Islet of Langerhans (tissue), 1 donor: ENCODE measurements at regions not wholly inside any gene's neighbourhood (a gene's known extent, or its start where the extent isn't known, plus 50 kb on each side); places are given as distances from the start of the nearest gene placed in this dataset.
A peak's percentile ranks its signal among the peaks of the same experiment; 100 is the strongest.
"Not testable (repeated sequence)": the region's sequence is repeated elsewhere in the genome, so short reads cannot be mapped to it uniquely, and the experiment has no call there.

Source experiments
- FAIRE-seq: peaks from one replicate; lab custom pipeline; 2011; peaks lifted over from hg19 to GRCh38; lab: Jason Lieb, UNC

- not testable (repeated sequence) for FAIRE-seq
Observed at GRCh38 chr9:2279138-2279537, 264.0 kb downstream of the SMARCA2 start.

GRCh38 chr9:2281031-2281802, 266.1 kb downstream of the SMARCA2 start:
- no peak for FAIRE-seq

DNA sequence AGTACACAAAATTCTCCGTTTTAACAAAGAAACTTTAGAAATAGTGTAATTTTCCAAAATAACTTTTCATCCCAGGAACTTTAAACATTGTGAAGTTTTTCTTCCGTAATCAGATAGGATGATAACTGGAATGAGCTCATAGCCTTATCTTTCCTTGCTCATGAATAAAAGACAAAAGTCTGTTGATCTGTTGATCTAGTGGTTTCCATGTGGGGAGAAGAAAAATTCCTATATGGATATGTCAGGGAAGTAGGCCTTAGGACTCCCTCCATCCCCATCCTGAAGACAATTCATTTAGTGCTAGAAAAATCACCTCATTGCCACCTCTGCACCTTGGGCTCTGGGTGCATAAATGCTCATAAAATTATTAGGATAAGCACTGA, 266.6 kb downstream of the SMARCA2 start:
- FAIRE-seq = no peak

DNA sequence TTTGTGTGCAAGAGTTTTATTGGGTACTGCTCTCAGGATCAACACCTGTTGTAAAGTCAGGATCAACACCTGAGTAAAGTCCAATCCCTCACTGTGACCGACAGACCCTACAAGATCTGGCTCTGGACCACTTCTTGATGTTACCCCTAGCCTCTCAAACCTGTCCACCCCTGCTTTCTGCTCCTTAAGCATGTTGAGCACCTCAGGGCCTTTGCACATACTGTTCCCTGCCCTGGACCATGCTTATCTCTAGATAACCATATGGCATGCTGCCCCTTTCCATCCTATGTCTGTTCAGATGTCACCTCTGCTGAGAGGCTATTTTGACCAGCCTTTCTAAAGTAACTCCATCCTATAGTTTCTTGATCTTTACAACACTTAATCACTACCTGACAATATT, 269.6 kb downstream of the SMARCA2 start:
- FAIRE-seq = no peak

DNA sequence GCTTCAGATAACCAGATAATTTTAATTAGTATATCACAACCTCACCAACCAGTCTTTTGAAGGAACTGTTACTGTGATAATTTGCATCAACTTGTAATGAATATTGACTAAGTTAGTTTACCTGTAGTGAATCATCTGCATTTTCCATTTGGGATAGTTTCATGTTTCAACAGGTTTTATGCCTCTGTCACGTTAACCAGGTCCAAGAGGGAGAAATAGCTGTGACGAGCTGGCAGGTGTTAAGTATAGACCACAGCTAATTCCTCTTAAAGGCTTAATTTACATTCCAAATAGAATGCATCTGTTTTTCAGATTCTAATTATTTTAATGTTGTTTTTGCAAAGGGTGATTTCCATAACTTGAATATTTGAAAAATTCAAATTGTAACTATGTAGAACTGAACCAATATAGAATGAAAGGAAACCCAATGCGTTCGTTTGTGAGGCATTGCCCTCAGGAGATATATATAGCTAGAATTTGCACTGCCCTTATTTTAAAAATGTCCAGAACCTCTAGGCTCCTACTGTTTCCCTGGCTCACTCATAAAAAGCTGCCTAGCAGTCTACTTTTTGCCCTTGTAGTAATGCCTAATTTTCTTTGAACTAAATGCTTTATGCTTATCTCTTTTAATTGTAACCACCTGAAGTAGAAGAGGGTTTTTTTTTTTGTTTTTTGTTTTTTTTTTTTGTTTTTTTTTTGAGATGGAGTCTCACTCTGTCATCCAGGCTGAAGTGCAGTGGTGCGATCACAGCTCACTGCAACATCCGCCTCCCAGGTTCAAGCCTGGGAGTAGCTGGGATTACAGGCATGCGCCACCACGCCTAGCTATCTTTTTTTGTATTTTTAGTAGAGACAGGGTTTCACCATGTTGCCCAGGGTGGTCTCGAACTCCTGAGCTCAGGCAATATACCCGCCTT, 270.5 kb downstream of the SMARCA2 start:
- no peak for FAIRE-seq

DNA sequence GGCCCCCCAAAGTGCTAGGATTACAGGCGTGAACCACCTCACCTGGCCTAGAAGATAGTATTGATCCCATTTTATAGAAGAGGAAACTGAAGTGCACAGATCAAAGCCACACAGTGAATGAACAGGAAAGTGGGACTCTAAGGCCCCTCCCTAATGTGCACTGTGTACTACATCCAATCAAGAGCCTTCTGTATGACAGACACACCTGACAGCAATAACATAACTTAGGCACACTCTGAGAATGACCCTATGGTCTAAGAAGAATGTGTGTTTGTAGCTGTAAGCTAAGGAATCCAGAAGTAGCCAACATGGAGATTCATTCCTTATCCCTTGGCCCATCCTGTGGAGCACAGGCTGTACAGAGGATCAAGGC, 271.2 kb downstream of the SMARCA2 start:
- FAIRE-seq = no peak

- FAIRE-seq = no peak
Observed at GRCh38 chr9:2286825-2287455, 271.8 kb downstream of the SMARCA2 start.

- no peak for FAIRE-seq
Observed at GRCh38 chr9:2288309-2288708, 273.2 kb downstream of the SMARCA2 start.

- no peak for FAIRE-seq
Observed at GRCh38 chr9:2289263-2289662, 274.1 kb downstream of the SMARCA2 start.

- FAIRE-seq = no peak
Observed at GRCh38 chr9:2290382-2290781, 275.2 kb downstream of the SMARCA2 start.

DNA sequence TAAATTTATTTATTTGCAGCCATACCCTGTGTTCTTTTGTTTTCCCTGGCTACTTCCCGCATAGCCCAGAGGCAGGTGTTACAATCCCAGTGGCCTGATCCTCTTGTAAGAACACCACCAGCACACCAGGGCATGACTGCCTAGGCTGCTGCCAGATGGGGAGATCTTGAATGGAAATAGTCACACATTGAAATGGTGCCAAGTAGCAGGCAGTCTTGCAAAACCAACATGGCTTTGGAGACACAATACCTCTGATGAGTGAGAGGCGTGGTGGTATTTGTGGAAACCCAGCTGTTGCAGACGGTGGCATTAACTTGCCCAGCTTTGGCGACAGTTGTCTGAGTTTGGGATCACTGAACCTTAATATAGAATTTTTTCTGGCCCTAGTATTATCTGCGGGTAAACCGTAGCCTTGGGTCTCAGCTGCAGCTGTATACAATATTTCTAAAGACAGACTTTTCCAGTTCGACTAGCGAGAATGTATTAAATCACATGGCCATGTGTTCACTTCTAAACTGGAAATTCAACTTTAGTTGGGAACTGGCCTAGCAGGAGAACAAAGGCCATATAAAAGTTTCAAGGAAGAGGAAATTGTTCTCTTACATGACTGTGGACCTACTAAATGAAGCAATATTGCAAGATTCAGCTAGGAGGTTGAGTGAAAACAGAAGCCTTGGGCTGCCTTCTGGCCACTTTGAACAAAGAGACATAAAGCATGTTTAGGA, 277.0 kb downstream of the SMARCA2 start:
- peak; percentile 60 for FAIRE-seq

- no peak for FAIRE-seq
Observed at GRCh38 chr9:2292733-2293132, 277.6 kb downstream of the SMARCA2 start.

- no peak for FAIRE-seq
Observed at GRCh38 chr9:2297771-2298170, 282.6 kb downstream of the SMARCA2 start.

DNA sequence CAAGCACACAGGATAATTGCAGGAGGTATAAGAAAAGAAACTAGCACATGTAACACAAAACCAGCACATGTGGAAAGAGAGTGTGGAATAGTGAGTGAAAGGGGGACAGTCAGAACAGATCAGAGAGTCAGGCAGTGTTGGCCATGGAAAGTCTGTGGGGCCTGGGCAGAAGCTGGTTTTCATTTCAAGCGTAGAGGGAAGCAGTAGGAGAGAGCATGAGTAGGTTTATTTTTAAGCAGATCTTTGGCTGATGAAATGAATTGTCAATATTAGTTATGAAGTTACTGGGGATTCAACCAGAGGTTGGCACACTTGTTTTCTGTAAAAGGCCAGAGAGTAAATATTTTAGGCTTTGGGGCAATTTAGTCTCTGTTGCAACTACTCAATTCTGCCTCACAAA, 283.1 kb downstream of the SMARCA2 start:
- peak; percentile 49 for FAIRE-seq

DNA sequence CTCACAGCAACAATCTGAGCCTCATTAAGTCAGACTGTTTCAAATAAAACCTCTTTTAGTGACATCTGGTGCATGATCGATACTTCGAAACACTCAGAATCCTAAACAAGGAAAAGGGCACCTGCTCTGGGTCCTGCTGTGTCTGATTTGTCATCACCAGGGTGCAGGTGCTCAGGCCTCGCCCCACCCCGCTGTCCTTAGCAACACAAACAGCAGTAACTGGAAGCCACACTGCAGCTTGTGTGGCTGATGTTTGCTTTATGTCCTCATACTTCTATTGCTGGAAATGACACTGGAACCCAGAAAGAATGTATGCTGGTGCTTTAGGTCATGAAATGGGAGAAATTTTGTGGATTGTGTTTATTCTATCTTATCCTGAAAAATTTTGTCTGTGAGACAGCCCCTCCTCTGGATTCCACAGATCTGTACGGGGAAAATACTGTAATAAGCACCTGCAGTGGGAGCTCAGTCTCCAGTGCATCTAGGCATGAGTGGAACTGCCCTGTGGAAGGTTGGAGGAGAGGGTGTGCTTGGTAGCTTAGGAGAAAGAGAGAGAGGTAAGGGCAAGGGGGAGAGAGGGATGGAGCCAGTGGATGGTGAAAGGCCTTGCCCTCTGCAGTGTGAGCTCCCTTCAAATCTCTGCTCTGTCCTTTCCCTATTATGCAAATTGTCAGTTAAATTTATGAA, 284.2 kb downstream of the SMARCA2 start:
- peak; percentile 99 for FAIRE-seq

GRCh38 chr9:2299843-2300205, 284.7 kb downstream of the SMARCA2 start:
- FAIRE-seq = peak; percentile 5

DNA sequence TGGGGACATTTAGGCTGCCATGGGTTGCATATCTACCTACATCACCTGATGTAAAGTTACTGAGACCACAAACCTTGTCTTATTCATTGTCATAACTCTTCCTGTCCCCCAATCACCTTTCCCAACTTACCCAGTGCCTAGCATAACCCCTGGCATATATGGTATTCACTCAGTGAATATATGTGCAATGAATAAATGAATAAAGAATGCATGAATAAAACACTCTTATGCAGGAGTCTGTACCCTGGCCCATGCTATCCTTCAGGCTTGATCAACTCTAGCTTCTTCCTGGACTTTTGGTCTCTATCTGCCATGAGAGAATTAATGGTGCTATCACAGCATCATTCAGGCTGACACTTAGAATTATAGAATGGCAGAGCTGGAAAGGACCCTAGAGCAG, 285.2 kb downstream of the SMARCA2 start:
- FAIRE-seq = no peak

DNA sequence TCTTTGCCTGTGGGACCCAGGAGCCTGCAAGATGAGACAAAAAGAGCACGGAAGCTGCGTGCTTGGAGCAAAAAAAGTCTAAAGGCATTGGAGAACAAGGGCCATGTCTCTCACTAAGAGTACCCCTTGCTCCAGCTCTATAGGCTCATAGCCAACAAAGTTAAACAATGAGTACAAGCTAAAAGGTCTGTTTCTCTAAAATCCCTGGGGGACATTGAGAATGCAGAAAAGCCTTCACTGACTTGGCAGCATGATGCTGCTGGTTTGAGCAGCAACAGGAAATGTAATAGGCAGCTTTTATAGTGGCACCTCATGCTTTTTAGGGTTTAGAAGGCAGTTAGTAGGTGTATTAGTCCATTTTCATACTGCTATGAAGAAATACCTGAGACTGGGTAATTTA, 287.5 kb downstream of the SMARCA2 start:
- no peak for FAIRE-seq

DNA sequence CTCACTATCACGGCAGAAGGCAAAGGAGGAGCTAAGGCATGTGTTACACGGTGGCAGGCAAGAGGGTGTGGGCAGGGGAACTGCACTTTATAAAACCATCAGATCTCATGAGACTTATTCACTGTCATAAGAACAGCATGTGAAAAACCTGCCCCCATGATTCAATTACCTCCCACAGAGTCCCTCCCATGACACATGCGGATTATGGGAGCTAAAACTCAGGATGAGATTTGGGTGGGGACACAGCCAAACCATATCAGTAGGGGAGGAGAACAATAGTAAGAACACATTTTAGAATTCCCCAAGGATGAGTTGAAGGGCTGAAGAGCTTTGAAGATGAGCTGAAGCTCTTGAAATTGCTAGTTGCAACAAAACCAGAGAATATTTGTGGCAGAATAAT, 287.9 kb downstream of the SMARCA2 start:
- FAIRE-seq = no peak

- peak; percentile 45 for FAIRE-seq
Observed at GRCh38 chr9:2307480-2307879, 292.3 kb downstream of the SMARCA2 start.

DNA sequence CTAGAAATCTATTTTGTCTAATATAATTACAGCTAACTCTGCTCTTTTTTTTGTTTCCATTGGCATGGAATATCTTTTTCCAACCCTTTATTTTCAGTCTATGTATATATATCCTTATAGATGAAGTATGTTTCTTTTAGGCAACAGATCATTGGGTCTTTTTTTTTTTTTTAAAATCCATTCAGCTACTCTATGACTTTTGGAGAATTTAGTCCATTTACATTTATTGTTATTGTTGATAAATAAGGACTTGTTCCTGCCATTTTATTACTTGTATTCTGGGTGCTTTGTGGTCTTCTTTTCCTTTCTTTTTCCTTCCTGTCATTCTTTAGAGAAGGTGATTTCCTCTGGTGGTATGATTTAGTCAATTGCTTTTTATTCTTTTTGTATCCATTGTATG, 296.8 kb downstream of the SMARCA2 start:
- no peak for FAIRE-seq

DNA sequence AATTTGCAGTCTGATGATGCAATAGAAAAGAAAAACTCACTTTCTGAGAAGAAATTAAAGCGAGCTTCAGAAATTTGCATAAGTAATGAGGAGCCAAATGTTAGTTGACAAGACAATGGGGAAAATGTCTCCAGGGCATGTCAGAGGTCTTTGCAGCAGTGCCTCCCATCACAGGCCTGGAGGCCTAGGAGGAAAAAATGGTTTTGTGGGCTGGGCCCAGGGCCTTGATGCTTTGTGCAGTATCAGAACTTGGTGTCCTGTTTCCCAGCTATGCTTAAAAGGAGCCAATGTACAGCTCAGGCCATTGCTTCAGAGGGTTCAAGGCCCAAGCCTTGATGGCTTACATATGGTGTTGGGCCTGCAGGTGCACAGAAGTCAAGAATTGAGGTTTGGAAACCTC, 298.4 kb downstream of the SMARCA2 start:
- FAIRE-seq = no peak
